OCI-LY3 (cell line): ENCODE measurements at regions not wholly inside any gene's neighbourhood (a gene's known extent, or its start where the extent isn't known, plus 50 kb on each side); places are given as distances from the start of the nearest gene placed in this dataset.
A peak's percentile ranks its signal among the peaks of the same experiment; 100 is the strongest.

Experiments used
- H2AFZ ChIP-seq: fragments of 200-600, 300-600 bp; shearing (Covaris generic); 2 replicates; pipeline ENCODE4 v1.6.0; 2014; ENCODE audit warnings: antibody characterized with exemption, low read depth, low read length
- H3K27ac ChIP-seq: fragments of 200-600, 300-600 bp; sonication (generic); 2 replicates; pipeline ENCODE4 v1.5.1; 2014; ENCODE audit warnings: mild to moderate bottlenecking, low read length, moderate library complexity, mixed read lengths
- H3K27me3 ChIP-seq: fragments of 200-600, 300-600 bp; sonication (generic); 2 replicates; pipeline ENCODE4 v1.6.1; 2014; ENCODE audit warnings: low read depth, low read length, mixed read lengths
- H3K36me3 ChIP-seq: fragments of 200-600, 300-600 bp; sonication (generic); replicated peaks from 2 replicates; pipeline ENCODE3; 2014; ENCODE audit warnings: low read depth, low read length, mixed read lengths
- H3K4me1 ChIP-seq: fragments of 300-600, 200-600 bp; sonication (generic); 2 replicates; pipeline ENCODE4 v1.6.1; 2014; ENCODE audit warnings: low read length, mixed read lengths
- H3K4me2 ChIP-seq: fragments of 200-600, 300-600 bp; sonication (generic); 2 replicates; pipeline ENCODE4 v1.6.1; 2014; ENCODE audit warnings: low read length, mixed read lengths
- H3K4me3 ChIP-seq: fragments of 300-600, 200-600 bp; sonication (generic); 2 replicates; pipeline ENCODE4 v1.5.1; 2014; ENCODE audit warnings: antibody characterized with exemption, mild to moderate bottlenecking, low read length, moderate library complexity
- H3K79me2 ChIP-seq: fragments of 300-600, 200-600 bp; shearing (Covaris generic); 2 replicates; pipeline ENCODE4 v1.6.1; 2014; ENCODE audit warnings: mild to moderate bottlenecking, low read length, mixed read lengths
- H3K9ac ChIP-seq: fragments of 300-600, 200-600 bp; shearing (Covaris generic); 2 replicates; pipeline ENCODE4 v1.6.0; 2014; ENCODE audit warnings: mild to moderate bottlenecking, low read length, moderate library complexity
- H3K9me3 ChIP-seq: fragments of 200-600, 300-600 bp; shearing (Covaris generic); 2 replicates; pipeline ENCODE4 v1.6.1; 2014; ENCODE audit warnings: low read length, mixed read lengths; ENCODE audit not compliant: insufficient read depth
- H4K20me1 ChIP-seq: fragments of 200-600, 300-600 bp; sonication (generic); 2 replicates; pipeline ENCODE4 v1.6.1; 2016; ENCODE audit warnings: low read length, mixed read lengths; ENCODE audit not compliant: insufficient read depth
- EZH2phosphoT487 ChIP-seq: fragments of 200-600 bp; shearing (Covaris generic); IDR thresholded peaks from 2 replicates; pipeline ENCODE4 v1.6.1; 2018; ENCODE audit warnings: antibody characterized with exemption, mixed run types, low read depth
- TF ChIP-seq, protein P1 (sequence below): fragments of 200-600, 300-600 bp; sonication (generic); IDR thresholded peaks from 2 replicates; pipeline ENCODE4 v1.5.1; 2014; ENCODE audit warnings: antibody characterized with exemption, low read length, low read depth

DNA sequence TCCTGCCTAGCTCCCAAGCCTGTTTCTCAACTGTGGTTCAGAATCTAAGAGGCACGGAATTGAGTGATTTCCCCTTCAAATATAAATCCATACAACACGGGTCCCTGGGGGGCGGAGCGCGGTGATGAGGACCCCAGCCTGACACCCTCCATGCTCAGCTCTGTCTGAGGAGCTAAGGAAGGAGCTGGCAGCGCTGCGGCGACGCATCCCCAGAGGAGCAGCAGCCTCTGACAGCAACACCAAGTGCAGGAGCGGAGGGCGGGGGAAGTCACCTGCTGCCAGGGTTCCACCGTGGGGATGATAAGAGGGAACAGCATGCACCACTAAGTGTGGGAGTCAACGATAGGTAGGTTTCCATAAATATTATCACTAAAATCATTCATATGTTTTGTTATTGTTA lies 72.6 kb upstream of the VWC2 start:
- H4K20me1 ChIP-seq: no peaks in the 10 kb centered on the region
- H3K79me2 ChIP-seq: no peaks in the 10 kb centered on the region
- no peak overlapping the region for H3K4me2 ChIP-seq
- no peak overlapping the region for H3K4me3 ChIP-seq
- H3K4me1 ChIP-seq: peaks cover 17% of the 10 kb centered on the region
- H3K27ac ChIP-seq: no peak overlapping the region
- TF ChIP-seq, protein P1, sequence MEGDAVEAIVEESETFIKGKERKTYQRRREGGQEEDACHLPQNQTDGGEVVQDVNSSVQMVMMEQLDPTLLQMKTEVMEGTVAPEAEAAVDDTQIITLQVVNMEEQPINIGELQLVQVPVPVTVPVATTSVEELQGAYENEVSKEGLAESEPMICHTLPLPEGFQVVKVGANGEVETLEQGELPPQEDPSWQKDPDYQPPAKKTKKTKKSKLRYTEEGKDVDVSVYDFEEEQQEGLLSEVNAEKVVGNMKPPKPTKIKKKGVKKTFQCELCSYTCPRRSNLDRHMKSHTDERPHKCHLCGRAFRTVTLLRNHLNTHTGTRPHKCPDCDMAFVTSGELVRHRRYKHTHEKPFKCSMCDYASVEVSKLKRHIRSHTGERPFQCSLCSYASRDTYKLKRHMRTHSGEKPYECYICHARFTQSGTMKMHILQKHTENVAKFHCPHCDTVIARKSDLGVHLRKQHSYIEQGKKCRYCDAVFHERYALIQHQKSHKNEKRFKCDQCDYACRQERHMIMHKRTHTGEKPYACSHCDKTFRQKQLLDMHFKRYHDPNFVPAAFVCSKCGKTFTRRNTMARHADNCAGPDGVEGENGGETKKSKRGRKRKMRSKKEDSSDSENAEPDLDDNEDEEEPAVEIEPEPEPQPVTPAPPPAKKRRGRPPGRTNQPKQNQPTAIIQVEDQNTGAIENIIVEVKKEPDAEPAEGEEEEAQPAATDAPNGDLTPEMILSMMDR: no peak
- TF ChIP-seq EZH2phosphoT487: no peak
- H3K9ac ChIP-seq: no peak overlapping the region
- no peak overlapping the region for H2AFZ ChIP-seq
- no peaks in the 10 kb centered on the region for H3K36me3 ChIP-seq
- peaks cover 11% of the 10 kb centered on the region; the same call in 1 of the 2 replicates for H3K27me3 ChIP-seq
- no peaks in the 10 kb centered on the region for H3K9me3 ChIP-seq

DNA sequence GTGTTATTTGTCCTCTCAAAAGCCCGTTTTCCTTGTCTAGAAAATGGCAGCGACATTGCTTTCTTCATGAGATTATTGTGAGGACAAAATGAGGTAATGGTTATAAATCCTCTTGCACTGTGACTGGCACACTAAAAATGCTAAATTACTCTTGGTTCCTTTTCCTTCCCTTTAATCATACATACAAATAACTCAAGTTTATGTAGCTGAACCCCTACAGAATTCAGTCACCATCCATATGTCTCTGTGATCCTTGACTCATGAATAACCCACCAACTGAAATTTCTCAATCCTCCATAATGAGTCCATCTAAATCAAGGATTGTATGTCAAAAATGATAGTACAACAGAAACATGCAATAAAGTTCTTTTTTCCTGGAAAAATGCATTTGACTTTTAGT lies 71.3 kb upstream of the VWC2 start:
- Histone ChIP-seq H3K27ac (no peak overlapping the region), H3K4me1 (peaks cover 17% of the 10 kb centered on the region), H2AFZ (no peak overlapping the region), H3K4me2 (peak overlapping the region; percentile 17; the same call in 1 of the 2 replicates), H3K27me3 (peaks cover 11% of the 10 kb centered on the region; the same call in 1 of the 2 replicates), H3K9me3 (no peaks in the 10 kb centered on the region), H3K36me3 (no peaks in the 10 kb centered on the region), H3K9ac (no peak overlapping the region), H3K79me2 (no peaks in the 10 kb centered on the region), H4K20me1 (no peaks in the 10 kb centered on the region), H3K4me3 (no peak overlapping the region)
- TF ChIP-seq, protein P1: no peak
- TF ChIP-seq EZH2phosphoT487: no peak

DNA sequence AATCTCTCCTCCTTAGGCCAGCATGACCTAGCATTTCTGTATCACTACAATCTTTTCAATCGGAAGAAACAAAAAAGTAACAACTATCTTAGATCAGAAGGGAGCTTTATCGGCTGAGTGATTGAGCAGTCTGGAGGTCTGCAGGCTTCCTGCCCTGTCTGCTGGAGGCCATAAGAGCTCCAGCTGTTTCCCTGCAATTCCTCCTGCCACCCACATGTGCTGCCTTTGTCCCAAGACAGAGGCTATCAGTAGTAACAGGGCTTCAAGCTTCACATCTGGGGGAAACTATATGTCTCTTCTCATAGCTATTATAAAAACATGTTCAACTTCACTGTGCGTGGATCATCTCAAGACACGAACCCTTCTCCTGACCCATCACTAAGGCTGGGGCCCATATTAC lies 70.1 kb upstream of the VWC2 start:
- Histone ChIP-seq H3K27ac (no peak overlapping the region), H3K4me3 (peak overlapping the region; percentile 2), H4K20me1 (no peaks in the 10 kb centered on the region), H3K4me2 (peak overlapping the region; percentile 50), H3K27me3 (peaks cover 11% of the 10 kb centered on the region; the same call in 1 of the 2 replicates), H3K36me3 (no peaks in the 10 kb centered on the region), H3K79me2 (no peaks in the 10 kb centered on the region), H3K9ac (no peak overlapping the region), H2AFZ (no peak overlapping the region), H3K9me3 (no peaks in the 10 kb centered on the region), H3K4me1 (peaks cover 17% of the 10 kb centered on the region)
- TF ChIP-seq EZH2phosphoT487: no peak
- TF ChIP-seq, protein P1: no peak

DNA sequence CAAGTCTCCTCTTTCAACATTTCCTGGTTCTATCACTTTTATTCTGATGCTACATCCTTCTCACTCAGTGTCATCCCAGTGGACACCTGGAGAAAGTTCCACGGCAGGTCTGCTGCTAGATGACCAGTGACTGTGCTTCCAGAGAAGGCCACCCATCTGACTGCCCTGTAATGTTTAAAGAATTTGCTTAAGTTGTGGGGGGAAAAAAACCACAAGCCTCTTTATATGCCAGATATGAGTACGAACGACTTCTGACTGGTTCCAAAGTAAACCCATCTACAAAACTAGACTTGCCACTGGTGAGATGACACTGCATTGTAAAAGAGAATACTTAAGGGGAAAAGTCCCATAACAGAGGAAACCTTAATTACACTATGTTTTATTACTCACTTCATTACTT lies 69.6 kb upstream of the VWC2 start:
- no peak for TF ChIP-seq EZH2phosphoT487
- TF ChIP-seq, protein P1: no peak
- H3K27ac ChIP-seq: no peak overlapping the region
- H3K4me2 ChIP-seq: no peak overlapping the region
- peaks cover 11% of the 10 kb centered on the region; the same call in 1 of the 2 replicates for H3K27me3 ChIP-seq
- H3K36me3 ChIP-seq: no peaks in the 10 kb centered on the region
- H3K79me2 ChIP-seq: no peaks in the 10 kb centered on the region
- H3K9ac ChIP-seq: no peak overlapping the region
- H3K4me3 ChIP-seq: no peak overlapping the region
- peaks cover 17% of the 10 kb centered on the region for H3K4me1 ChIP-seq
- no peaks in the 10 kb centered on the region for H4K20me1 ChIP-seq
- H2AFZ ChIP-seq: no peak overlapping the region
- no peaks in the 10 kb centered on the region for H3K9me3 ChIP-seq
